ENCODE measurements at regions not wholly inside any gene's neighbourhood (a gene's known extent, or its start where the extent isn't known, plus 50 kb on each side); places are given as distances from the start of the nearest gene placed in this dataset.

DNA sequence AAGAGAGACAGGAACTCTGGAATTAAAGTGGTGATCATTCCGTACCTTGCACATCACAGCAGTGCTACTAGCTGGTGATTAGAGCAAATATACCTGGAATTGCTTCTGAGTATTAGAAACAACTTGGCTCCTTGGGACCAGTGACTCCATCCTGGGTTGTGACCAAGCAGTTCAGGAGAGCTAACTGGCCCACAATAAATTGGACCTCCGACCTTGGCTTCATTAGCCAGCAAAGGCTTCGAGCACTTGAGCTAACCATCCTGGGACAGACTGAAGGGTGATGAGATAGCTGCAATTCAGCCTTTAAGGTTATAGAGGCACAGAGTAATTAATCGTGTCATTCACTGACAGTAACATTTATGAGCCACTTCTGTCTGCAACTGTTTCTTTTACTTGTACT lies 287.8 kb downstream of the INHBA start:
- TF ChIP-seq, protein P1, sequence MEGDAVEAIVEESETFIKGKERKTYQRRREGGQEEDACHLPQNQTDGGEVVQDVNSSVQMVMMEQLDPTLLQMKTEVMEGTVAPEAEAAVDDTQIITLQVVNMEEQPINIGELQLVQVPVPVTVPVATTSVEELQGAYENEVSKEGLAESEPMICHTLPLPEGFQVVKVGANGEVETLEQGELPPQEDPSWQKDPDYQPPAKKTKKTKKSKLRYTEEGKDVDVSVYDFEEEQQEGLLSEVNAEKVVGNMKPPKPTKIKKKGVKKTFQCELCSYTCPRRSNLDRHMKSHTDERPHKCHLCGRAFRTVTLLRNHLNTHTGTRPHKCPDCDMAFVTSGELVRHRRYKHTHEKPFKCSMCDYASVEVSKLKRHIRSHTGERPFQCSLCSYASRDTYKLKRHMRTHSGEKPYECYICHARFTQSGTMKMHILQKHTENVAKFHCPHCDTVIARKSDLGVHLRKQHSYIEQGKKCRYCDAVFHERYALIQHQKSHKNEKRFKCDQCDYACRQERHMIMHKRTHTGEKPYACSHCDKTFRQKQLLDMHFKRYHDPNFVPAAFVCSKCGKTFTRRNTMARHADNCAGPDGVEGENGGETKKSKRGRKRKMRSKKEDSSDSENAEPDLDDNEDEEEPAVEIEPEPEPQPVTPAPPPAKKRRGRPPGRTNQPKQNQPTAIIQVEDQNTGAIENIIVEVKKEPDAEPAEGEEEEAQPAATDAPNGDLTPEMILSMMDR (conservative IDR thresholded peaks at IDR 0.05; ENCODE audit: low read length) = no peak
- no peak for TF ChIP-seq EZH2phosphoT487 (IDR thresholded peaks at IDR 0.05; ENCODE audit: borderline replicate concordance, low read depth, low read length)
